ENCODE measurements at regions not wholly inside any gene's neighbourhood (a gene's known extent, or its start where the extent isn't known, plus 50 kb on each side); places are given as distances from the start of the nearest gene placed in this dataset.

- H3K27ac ChIP-seq (ENCODE audit: low read length): no peak overlapping the region
- no peak for DNase-seq (ENCODE audit: low read depth, low spot score)
- POLR2A ChIA-PET: no interaction called here
- no peak for ATAC-seq
- TF ChIP-seq SIN3A (IDR thresholded peaks at IDR 0.05; ENCODE audit: borderline replicate concordance, insufficient read depth, low read depth, low read length): no peak
- no peak for TF ChIP-seq POLR2AphosphoS5 (IDR thresholded peaks at IDR 0.05; ENCODE audit: low read depth, low read length)
- TF ChIP-seq, protein P1, sequence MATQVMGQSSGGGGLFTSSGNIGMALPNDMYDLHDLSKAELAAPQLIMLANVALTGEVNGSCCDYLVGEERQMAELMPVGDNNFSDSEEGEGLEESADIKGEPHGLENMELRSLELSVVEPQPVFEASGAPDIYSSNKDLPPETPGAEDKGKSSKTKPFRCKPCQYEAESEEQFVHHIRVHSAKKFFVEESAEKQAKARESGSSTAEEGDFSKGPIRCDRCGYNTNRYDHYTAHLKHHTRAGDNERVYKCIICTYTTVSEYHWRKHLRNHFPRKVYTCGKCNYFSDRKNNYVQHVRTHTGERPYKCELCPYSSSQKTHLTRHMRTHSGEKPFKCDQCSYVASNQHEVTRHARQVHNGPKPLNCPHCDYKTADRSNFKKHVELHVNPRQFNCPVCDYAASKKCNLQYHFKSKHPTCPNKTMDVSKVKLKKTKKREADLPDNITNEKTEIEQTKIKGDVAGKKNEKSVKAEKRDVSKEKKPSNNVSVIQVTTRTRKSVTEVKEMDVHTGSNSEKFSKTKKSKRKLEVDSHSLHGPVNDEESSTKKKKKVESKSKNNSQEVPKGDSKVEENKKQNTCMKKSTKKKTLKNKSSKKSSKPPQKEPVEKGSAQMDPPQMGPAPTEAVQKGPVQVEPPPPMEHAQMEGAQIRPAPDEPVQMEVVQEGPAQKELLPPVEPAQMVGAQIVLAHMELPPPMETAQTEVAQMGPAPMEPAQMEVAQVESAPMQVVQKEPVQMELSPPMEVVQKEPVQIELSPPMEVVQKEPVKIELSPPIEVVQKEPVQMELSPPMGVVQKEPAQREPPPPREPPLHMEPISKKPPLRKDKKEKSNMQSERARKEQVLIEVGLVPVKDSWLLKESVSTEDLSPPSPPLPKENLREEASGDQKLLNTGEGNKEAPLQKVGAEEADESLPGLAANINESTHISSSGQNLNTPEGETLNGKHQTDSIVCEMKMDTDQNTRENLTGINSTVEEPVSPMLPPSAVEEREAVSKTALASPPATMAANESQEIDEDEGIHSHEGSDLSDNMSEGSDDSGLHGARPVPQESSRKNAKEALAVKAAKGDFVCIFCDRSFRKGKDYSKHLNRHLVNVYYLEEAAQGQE (IDR thresholded peaks at IDR 0.05; ENCODE audit: insufficient read depth in 1 of 2, low read depth in 2 of 2, low read length in 1 of 2): no peak
- TF ChIP-seq TCF7L2 (IDR thresholded peaks at IDR 0.05; ENCODE audit: low read depth, low read length): no peak
- TF ChIP-seq CTCF (IDR thresholded peaks at IDR 0.05): no peak
- H3K9me3 ChIP-seq (ENCODE audit: control insufficient read depth, insufficient read depth, low read depth, low read length): no peaks in the 10 kb centered on the region
- intact Hi-C loops (cut with micrococcal nuclease; ENCODE audit: unreplicated experiment) (no loop called here), in situ Hi-C loops (cut with HindIII; ENCODE audit: low pct_unique_long_range_greater_than_20kb, low sequenced_read_pairs) (no loop called here)
- BruUV-seq (replicated peaks): no TSS peak
- no peaks in the 10 kb centered on the region for H3K36me3 ChIP-seq (ENCODE audit: control insufficient read depth, insufficient read depth, low read length)
- CTCF ChIA-PET: no interaction called here
- H3K4me3 ChIP-seq (ENCODE audit: low read depth in 2 of 2, low read length in 2 of 2): no peak overlapping the region
- no peaks in the 10 kb centered on the region for H3K27me3 ChIP-seq (ENCODE audit: control insufficient read depth, insufficient read depth, low read length)
- H3K4me1 ChIP-seq (ENCODE audit: control insufficient read depth, insufficient read depth, low read length): no peaks in the 10 kb centered on the region
Observed at GRCh38 chr4:189032606-189033338, 893.5 kb downstream of the TRIML1 start.

DNA sequence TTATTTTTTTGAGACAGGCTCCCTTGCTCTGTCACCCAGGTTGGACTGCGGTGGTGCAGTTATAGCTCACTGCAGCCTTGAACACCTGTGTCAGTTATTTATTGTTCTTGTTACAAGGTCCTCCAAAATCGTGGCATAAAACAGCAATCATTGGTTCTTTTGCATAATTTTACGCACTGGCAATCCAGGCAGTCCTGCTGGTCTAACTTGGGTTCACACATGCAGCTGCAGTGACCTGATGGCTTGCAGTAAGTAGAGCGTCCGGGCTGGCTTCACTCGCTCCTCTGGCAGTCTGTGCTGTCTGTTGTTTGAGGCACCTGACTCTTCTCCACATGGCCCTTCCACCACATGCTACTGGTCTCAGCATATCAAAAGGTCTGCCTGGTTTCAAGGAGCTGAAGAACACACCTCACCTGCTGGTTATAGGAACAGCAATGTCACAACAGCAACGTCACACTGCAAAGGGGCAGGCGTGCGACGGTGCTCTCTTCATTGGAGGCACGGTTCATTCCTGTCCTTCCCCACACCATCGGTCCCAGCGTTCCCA, 894.6 kb downstream of the TRIML1 start:
- no peak for TF ChIP-seq SIN3A (IDR thresholded peaks at IDR 0.05; ENCODE audit: borderline replicate concordance, insufficient read depth, low read depth, low read length)
- in situ Hi-C loops (cut with HindIII; ENCODE audit: low pct_unique_long_range_greater_than_20kb, low sequenced_read_pairs): no loop called here
- H3K27ac ChIP-seq (ENCODE audit: low read length): no peak overlapping the region
- no peaks in the 10 kb centered on the region for H3K4me1 ChIP-seq (ENCODE audit: control insufficient read depth, insufficient read depth, low read length)
- intact Hi-C loops (cut with micrococcal nuclease; ENCODE audit: unreplicated experiment): no loop called here
- BruUV-seq (replicated peaks): no TSS peak
- DNase-seq (ENCODE audit: low read depth, low spot score) (no peak), ATAC-seq (no peak)
- ChIA-PET CTCF (no interaction called here), POLR2A (no interaction called here)
- no peaks in the 10 kb centered on the region for H3K27me3 ChIP-seq (ENCODE audit: control insufficient read depth, insufficient read depth, low read length)
- no peaks in the 10 kb centered on the region for H3K9me3 ChIP-seq (ENCODE audit: control insufficient read depth, insufficient read depth, low read depth, low read length)
- no peak overlapping the region for H3K4me3 ChIP-seq (ENCODE audit: low read depth in 2 of 2, low read length in 2 of 2)
- no peaks in the 10 kb centered on the region for H3K36me3 ChIP-seq (ENCODE audit: control insufficient read depth, insufficient read depth, low read length)

DNA sequence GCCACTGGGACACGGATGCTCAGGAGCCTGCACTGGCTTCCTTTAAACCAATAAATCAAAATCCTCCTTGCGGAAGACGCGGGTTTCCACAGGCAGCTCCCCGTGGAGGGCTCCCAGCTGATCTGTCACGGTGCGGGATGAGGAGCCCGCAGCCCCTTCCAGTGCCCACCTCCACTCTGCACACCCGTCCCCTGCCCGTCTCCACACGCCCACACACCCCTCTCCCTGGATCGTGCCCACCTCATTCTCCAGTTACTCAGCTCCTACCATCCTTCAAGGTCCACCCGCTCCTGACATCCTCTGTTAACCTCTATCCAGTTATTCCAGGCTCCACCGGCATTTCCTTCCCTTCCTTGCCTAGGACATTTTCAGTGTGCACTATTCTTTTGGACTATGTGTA, 895.9 kb downstream of the TRIML1 start:
- no TSS peak for BruUV-seq (replicated peaks)
- H3K27me3 ChIP-seq (ENCODE audit: control insufficient read depth, insufficient read depth, low read length): no peaks in the 10 kb centered on the region
- ATAC-seq (no peak), DNase-seq (ENCODE audit: low read depth, low spot score) (no peak)
- H3K36me3 ChIP-seq (ENCODE audit: control insufficient read depth, insufficient read depth, low read length): no peaks in the 10 kb centered on the region
- H3K4me3 ChIP-seq (ENCODE audit: low read depth in 2 of 2, low read length in 2 of 2): no peak overlapping the region
- POLR2A ChIA-PET: no interaction called here
- no peaks in the 10 kb centered on the region for H3K9me3 ChIP-seq (ENCODE audit: control insufficient read depth, insufficient read depth, low read depth, low read length)
- TF ChIP-seq SIN3A (IDR thresholded peaks at IDR 0.05; ENCODE audit: borderline replicate concordance, insufficient read depth, low read depth, low read length): no peak
- no peak for TF ChIP-seq CTCF (IDR thresholded peaks at IDR 0.05)
- in situ Hi-C loops (cut with HindIII; ENCODE audit: low pct_unique_long_range_greater_than_20kb, low sequenced_read_pairs): no loop called here
- H3K4me1 ChIP-seq (ENCODE audit: control insufficient read depth, insufficient read depth, low read length): no peaks in the 10 kb centered on the region
- intact Hi-C loops (cut with micrococcal nuclease; ENCODE audit: unreplicated experiment): no loop called here
- no peak overlapping the region for H3K27ac ChIP-seq (ENCODE audit: low read length)
- CTCF ChIA-PET: no interaction called here
